Anterior cingulate cortex (tissue), 58 donors: ENCODE measurements at regions not wholly inside any gene's neighbourhood (a gene's known extent, or its start where the extent isn't known, plus 50 kb on each side); places are given as distances from the start of the nearest gene placed in this dataset.

Source experiments
- DNase-seq, 58 donors: peaks; one replicate each; lab custom pipeline; 2025; lab: John Stamatoyannopoulos, UW

- DNase-seq = no peak
Measured at GRCh38 chr5:144583541-144584449, 413.1 kb downstream of the KCTD16 start.

DNA sequence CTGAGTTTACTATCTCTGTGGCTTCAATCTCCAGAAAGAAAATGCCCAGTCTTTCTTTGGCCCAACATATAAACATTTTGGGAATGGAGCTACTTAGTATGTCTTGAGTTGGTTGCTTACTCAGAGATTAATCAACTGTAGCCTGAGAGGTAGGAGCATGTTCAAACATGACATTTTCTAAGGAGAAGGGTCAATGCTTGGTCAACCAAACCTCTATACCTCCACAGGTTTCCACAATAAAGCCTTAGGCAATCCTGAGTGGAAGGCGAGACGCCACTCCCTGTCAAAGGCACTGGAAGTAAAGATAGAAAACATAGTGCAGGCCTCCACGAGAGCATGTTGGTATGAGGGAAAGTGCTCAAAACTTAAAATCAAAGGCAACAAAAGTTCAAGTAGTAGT is 411.4 kb downstream of the KCTD16 start:
- DNase-seq = no peak

DNA sequence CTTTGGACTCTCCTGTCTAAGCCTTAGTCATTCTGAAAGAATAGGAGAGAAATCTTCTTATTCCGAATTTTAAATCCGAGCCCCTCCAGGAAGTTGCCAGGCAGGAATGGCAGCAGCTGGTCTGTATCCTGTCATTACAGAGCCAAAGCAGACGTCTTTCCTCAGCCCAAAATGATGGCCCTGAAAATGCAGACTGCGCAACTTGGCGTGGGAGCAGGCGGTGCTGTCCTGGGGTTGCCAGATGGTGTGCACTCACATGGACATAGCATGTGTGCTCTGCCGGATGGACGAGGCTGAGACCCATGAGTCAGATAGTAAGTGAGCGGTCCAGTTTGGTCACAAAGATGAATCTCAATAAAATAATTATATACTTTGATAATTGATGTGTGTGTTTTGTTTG is 410.4 kb downstream of the KCTD16 start:
- DNase-seq = no peak

DNA sequence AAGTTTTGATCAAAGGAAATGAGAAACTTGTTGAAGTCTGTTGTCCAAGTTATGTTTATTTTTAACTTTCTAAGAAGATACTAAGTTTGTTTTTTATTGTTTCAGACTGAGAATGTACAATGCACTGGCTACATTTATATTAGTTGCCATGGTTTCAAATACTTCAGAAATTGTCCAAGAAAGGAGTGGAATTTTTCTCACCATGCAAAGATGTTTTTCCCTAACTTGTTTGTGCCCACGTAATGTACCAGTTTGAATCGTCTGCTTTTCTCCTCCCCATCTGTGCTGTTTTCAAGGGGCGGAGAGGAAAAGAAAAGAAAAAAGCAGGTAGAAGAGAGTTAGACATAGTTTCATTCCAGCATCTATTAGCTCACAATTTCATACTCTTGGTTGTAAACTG is 407.0 kb downstream of the KCTD16 start:
- DNase-seq = peak in 3 of 58 donors; percentile 3 to 18 (median 15)

DNA sequence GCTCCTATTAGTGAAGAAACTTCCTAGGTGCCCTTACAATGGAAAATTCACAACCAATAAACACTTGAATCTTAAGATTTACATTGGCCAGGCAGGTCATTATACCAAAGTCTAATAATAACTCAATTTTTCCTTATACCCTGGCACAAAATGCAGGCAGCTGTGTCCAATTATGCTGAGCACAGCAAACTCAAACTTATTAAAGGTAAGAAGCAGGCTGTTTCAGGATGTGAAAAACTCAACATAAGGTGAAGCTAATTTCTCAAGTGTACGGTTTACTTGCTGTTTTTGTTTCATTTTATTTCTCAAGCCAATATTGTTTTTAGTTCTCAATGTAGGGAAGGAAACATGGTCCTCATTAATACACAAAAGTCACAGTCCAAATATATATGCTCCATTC is 405.1 kb downstream of the KCTD16 start:
- DNase-seq = no peak

DNA sequence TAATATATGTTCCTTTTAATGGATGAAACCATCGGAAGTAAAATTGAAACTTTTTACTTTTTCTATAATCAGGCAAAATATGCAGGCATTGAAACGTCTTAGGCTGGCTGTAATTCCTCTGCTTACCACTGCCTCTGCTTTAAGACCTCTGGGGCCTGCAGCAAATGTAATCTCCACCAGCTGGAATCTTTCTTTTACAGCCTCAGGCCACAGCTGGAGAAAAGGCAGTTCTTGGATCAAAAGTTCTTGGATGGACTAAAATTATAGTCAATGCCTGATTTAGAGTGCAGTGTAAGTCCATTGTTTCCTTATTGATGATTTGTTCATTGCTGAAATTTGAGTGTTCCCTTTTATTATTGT is 396.7 kb downstream of the KCTD16 start:
- no peak for DNase-seq

DNA sequence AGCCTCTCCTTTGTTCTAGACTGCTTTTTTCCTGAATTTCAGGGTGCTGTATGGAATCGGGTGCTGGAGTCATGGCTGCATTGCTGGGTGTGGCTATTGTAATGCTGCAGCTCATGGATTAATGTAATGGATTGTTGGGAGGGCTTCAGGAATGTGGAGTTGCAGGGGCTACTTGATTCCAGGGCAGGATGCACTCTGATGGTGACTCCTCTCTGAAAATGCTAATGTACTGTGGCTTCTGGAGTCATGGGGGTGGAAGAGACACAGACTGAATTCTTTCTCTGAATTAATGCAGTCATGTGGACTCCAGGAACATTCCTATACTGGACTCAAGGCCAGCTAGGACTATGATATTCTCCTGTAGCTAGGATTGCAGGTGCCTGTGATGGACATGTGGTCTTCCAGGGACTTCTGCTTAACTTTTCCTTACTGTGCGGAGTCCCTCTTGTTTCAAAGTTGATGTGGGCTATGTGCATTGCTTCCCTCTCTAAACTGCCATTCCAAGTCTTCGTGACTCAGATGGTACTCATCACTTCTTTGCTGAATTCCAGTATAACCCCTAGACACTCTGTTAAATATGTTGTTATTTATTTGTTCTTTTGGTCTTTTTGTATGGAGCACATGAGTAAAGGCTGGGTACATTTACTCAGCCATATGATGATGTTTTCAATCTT is 396.2 kb downstream of the KCTD16 start:
- DNase-seq = no peak

GRCh38 chr5:144549580-144549979 is 378.9 kb downstream of the KCTD16 start:
- peak in 21 of 58 donors; percentile 0 to 24 (median 7) for DNase-seq

DNA sequence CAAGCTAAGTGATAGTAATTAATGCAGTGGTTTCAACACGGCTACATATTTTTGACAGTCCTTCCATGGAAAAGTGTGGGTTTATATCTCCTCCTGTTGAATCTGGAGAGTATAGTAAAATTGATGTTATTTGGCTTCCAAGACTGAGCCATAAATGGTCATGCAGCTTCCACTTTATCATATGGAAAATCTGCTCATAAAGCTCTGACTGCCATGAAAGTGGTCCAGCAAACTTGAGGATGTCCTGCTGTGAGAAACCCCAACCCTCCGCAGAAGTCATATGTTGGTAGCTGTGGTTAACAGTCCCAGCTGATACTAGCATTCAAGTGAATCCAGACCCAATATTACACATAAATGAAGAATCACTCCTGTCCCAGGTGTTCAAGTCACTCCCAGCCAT is 378.3 kb downstream of the KCTD16 start:
- no peak for DNase-seq

DNA sequence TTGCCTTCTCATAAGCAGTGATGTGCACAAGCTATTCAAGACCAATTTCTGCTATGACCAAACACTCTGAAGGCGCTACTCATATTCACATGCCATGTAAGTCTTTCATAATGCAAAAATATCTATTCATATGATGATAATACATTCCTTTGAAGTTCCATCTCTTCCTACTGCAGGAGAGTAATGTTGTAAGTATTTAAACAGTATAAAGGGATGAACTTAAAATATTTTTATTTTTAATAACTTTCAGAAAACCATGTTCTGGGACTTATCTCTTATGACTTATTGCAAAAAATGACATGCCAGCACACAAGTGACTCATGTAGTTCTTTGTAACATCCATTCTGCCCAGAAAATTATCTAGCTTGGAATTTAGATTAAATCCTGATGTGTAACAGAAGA is 376.4 kb downstream of the KCTD16 start:
- no peak for DNase-seq

DNA sequence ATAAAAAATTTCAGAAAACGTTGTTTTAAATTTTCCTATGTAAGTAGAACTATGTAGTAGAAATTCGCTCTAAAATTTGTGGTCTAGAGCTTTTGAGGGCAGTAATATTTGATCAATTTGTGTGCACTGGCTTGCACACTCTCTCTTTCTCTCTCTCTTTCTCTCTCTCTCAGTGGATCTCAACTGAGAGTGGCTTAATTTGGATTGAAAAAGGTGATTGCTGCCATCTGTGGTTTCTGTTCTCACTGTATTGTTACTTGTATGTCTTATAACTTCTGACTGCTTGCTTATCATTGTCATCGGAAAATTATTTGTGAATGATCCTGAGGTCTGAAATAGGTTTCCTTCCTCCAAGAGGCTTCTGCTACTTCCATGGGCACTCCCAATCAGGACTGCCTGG is 368.2 kb downstream of the KCTD16 start:
- DNase-seq = no peak
